ENCODE measurements at regions not wholly inside any gene's neighbourhood (a gene's known extent, or its start where the extent isn't known, plus 50 kb on each side); places are given as distances from the start of the nearest gene placed in this dataset.
"Not testable (repeated sequence)": the region's sequence is repeated elsewhere in the genome, so short reads cannot be mapped to it uniquely, and the experiment has no call there.

GRCh38 chr2:142575561-142575960 is 301.9 kb upstream of the KYNU start:
- no peak for DNase-seq (ENCODE audit: low spot score)

DNA sequence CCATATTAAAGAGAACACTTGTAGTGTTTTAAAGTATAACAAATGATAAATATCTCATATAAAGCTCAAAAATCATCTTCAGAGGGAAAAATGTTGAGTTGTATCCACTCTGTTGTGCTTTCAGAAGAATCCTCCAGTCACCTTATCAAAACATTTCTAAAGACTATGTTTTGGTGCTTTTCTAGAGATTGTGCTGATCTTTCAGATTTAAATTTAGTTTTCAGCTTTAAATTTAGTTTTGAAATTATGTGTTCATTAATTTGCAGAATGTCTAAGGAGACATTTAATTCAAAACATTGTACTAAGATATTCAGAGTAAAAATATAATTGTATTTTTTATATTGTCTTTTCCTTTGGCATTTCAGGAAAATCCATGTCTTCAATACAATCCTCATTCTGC is 303.1 kb upstream of the KYNU start:
- DNase-seq (ENCODE audit: low spot score), result no peak

DNA sequence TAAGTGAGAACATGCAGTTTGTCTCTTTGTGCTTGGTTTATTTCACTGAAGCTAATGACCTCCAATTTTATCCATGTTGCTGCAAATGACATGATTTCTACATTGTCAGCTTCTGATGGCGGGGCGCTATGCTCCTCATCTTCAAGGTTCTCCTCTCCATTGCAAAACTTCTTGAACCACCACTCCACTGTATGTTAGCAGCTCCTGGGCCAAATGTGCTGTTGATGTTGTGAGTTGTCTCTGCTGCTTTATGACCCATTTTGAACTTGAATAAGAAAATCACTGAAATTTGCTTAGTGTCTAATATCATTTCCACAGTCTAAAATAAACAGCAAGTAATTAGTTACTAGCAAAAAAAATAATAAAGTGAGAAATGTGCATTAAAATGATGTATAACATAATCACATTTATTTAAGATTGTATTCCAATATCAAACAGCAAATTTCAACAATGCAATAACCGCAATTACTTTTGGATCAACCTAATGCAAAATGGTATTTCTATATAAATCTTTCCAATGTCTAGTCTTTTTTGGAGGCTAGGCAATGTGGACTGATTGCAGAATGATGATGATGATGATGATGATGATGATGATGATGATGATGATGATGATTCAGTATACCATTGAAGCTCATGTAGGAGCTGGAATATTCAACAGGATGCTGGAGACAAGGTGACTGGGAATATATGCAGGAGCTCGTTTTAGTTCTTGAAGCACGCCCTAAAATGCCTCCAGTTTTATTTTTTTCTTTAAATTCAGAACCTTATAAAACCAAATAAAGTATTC is 304.9 kb upstream of the KYNU start:
- DNase-seq (ENCODE audit: low spot score), result no peak

DNA sequence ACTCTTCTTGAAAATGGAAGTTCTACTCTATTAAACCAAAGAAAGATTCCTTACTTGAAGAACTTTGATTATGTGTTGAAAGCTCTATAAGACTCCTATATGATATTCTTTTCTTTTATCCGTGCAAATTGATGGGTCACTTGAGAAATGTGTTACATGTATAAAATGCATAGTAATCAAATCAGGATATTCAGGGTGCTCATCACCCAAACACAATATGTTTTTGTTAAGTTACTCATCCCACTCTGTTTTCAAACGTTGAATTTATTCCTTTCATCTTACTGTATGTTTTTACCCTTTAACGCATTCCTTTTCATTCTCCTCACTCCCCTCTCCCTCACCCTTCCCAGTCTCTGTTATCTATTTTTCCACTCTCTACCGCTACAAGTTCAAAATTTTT is 305.5 kb upstream of the KYNU start:
- no peak for DNase-seq (ENCODE audit: low spot score)

- no peak for DNase-seq (ENCODE audit: low spot score)
Observed at GRCh38 chr2:142562900-142563299, 314.6 kb upstream of the KYNU start.

DNA sequence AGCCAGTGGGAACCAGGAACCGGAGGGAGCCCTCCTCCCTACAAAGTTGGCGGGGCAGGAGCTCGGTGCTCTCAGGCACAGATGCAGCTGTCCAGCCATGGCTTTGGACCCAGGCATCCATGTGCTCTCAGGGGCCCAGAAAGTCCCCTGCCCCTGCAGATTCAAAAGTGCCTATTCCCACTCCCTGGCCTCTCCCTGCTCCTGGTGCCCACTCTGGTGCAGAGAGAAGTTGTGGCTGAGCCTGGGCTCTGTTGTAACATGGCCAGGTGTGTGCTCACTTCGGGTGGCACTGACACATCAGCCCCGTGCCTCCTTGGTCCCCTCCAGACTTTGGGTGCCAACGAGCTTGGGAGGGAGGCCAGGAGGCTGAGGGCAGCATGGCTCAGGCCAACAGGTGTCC is 315.8 kb upstream of the KYNU start:
- DNase-seq (ENCODE audit: low spot score), result no peak

DNA sequence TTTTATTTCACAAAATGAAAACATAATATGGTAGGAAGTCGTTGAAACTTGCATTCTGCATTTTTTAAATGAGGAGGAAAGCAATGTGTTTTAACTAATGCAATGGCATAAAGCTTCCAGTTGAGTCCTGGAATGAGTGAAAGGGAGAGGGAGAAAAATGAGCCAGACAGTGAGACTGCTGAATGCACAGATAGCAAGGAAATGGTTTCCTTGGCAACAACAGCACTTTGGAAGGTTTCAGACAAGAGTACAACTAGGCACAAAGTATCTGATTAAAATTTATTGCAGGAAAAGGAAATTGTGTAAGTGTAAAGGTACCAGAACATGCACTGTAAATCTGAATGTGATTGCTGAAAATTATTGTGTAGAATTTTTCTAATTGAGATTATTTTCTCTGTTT is 320.1 kb upstream of the KYNU start:
- DNase-seq (ENCODE audit: low spot score), result peak; percentile 18

DNA sequence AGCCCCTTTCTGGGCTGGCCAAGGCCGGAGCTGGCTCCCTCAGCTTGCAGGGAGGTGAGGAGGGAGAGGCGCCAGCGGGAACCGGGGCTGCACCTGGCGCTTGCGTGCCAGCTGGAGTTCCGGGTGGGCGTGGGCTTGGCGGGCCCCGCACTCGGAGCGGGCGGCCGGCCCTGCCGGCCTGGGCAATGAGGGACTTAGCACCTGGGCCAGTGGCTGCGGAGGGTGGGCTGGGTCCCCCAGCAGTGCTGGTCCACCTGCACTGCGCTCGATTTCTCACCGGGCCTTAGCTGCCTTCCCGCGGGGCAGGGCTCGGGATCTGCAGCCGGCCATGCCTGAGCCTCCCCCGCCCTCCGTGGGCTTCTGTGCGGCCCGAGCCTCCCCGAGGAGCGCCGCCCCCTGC is 331.5 kb upstream of the KYNU start:
- not testable (repeated sequence) for DNase-seq (ENCODE audit: low spot score)

GRCh38 chr2:142545036-142545435 is 332.4 kb upstream of the KYNU start:
- no peak for DNase-seq (ENCODE audit: low spot score)

DNA sequence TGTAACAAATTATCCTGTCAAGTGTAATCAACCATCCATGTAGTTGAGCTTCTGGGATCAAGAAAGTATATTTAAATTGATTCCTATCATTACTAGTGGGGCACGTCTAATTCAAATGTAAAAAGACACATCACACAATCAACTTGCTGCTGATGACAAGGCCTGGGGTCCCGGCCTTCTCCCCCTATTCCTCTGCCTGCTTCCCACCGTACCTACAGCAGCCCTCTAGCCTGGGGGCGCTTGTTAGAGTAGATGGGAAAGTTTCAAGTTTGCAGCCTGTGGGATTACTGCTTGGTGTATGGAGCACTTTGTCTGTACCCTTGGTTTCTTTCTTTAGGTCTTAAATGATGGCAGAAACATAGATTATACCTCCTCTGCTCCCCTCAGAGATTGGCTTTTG is 333.3 kb upstream of the KYNU start:
- no peak for DNase-seq (ENCODE audit: low spot score)

DNA sequence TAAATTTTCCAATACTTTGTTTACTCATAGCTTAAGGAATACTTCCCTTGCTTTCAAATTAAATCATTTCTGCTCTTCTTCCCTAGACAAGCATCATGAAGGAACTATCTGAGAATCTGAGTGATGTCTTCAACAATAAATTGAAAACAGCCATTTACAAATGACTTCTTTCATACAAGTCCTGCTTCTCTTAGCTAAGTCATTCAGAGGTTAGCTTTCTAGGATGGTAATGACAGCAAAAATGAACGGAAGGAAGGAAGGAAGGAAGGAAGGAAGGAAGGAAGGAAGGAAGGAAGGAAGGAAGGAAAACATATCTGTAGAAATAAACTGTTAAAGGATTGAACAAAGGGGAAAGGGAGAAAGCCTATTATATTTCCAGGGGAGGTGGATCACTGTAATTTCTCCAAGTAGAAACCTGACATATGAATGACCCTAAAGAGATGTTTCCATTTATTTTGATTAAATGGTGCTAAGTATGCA is 335.0 kb upstream of the KYNU start:
- no peak for DNase-seq (ENCODE audit: low spot score)

- DNase-seq (ENCODE audit: low spot score), result peak; percentile 12
Observed at GRCh38 chr2:142536966-142537365, 340.5 kb upstream of the KYNU start.

DNA sequence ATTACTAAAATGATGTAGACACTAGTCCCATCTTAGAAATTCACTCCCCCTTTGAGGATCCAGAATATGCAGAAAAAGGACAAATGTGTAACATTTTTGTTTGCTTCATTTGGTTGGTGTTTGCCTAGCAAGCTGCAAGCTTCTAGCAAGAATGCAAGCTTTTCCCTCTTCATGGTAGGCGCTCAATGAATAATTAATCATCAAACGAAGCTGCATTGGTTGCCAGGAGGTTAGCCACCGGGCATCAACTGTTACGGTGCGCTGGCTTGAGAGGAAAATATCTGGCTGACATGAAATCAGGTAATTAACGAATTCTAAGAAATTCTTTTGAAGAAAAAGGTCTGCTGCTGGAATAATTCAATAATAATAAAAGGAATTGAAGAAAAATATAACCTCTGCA is 341.0 kb upstream of the KYNU start:
- DNase-seq (ENCODE audit: low spot score), result no peak

GRCh38 chr2:142535311-142535710 is 342.2 kb upstream of the KYNU start:
- DNase-seq (ENCODE audit: low spot score), result no peak

GRCh38 chr2:142533177-142533576 is 344.3 kb upstream of the KYNU start:
- DNase-seq (ENCODE audit: low spot score), result no peak

GRCh38 chr2:142531377-142531776 is 346.1 kb upstream of the KYNU start:
- DNase-seq (ENCODE audit: low spot score), result no peak

DNA sequence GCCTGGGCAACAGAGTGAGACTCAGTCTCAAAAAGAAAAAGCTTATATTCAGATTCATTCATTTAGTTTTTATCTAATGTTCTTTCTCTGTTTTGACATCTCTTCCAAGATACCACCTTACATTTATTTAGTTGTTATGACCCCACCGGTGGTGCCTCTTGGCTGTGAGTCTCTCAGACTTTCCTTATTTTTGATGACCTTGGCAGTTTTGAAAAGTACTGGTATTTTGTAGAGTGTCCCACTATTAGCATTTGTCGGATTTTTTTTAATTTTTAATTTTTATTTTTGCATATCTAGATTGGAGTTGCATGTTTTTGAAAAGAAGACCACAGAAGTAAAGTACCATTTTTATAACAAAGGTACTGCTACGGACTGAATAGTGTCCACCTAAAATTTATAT is 351.7 kb upstream of the KYNU start:
- DNase-seq (ENCODE audit: low spot score), result no peak

DNA sequence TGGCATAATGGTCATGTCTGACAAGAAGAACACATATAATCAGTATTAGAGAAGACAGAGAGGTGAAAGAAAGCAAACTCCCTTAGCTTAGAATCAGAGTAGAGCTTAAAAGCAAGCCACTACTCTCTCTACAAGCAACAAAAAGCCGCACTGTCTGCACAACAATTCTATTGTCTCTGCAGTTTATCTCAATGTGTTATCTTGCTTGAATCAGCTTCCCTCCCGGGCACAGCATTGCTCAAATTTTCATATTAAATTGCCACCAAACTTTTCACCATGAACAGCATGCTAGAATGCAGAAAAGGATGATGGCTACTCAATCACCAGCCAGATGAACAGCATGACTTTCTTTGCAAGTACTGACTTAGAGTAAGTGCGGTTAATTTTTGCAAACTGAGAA is 356.0 kb upstream of the KYNU start:
- no peak for DNase-seq (ENCODE audit: low spot score)

DNA sequence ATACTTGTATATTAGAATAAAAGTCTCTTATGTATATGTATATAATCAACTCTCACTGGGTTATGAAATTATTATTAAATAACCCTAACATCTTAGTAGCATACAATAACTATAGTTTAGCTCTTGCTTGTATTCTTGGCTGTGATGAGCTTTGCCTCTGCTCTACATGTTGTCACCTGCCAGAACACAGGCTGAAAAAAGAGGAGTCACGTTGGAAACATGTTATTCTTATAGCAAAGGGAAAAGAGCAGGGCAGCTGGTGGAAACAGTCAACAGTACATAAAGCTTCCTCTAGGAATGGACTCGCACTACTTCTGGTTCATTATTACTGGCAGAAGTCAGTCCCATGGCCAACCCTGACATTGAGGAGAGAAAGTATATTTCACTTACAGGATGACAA is 362.0 kb upstream of the KYNU start:
- DNase-seq (ENCODE audit: low spot score), result no peak

DNA sequence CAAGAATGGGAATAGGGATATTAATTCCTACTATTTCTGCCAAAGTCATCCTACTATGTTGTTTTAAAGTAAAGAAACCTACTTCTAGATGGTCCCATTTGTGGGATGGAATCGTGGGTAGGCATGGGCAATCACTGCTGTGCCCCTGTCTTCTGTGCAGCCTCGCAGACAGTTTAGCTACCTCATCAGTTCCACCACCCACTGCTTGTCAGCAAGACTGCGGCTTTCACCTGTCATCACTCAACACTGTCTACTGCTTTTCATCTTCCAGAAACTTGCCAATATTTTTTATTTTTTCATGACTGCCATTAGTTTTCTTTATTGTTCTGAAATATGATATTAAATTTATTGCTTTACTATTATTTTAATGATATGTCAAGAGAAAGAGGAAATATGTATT is 368.1 kb upstream of the KYNU start:
- peak; percentile 6 for DNase-seq (ENCODE audit: low spot score)

- DNase-seq (ENCODE audit: low spot score), result no peak
Observed at GRCh38 chr2:142504754-142505153, 372.7 kb upstream of the KYNU start.

GRCh38 chr2:142502402-142502801 is 371.6 kb upstream of the LRP1B start:
- no peak for DNase-seq (ENCODE audit: low spot score)

- no peak for DNase-seq (ENCODE audit: low spot score)
Observed at GRCh38 chr2:142495141-142495540, 364.3 kb upstream of the LRP1B start.

DNA sequence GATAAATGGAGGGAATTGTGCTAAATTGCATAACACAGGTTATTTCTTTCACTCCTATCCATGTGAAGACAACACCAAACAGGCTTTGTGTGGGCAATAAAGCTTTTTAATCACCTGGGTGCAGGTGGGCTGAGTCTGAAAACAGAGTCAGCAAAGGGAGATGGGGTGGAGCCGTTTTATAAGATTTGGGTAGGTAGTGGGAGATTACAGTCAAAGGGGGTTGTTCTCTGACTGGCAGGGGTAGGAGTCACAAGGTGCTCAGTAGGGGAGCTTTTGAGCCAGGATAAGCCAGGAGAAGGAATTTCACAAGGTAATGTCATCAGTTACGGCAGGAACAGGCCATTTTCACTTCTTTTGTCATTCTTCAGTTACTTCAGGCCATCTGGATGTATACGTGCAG is 358.8 kb upstream of the LRP1B start:
- not testable (repeated sequence) for DNase-seq (ENCODE audit: low spot score)
